ENCODE measurements at regions not wholly inside any gene's neighbourhood (a gene's known extent, or its start where the extent isn't known, plus 50 kb on each side); places are given as distances from the start of the nearest gene placed in this dataset.

DNA sequence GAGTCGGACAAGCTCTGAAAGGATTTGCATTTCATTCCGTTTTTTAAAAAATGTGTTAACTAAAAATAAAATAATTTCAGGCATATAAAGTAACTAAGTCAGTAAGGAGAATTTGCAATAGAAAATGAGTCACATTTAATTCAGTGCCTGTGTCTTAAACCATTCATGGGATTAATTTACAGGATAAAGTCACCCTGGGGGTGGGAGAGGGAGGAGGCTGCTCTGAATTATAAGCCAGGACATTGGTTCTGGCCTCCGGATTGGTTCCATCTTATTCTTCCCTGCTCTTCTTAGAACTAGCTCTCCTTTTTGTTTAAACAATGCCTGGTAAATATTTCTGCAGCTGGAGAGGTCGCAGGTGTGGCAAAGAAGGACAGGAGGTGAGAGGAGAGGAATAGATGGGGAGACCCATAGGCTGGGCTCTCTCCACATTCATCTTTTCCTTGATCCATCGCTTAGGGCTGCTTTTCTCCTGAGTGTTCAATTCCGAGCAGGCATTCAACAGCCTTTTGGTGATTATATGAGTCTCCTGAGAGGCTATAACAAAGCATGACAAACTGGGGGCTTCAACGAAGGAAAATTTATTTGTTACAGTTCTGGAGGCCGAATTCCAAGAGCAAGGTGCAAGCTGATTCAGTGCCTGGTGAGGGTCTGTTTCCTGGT is 319.2 kb downstream of the PHKB start:
- TF ChIP-seq, protein P1, sequence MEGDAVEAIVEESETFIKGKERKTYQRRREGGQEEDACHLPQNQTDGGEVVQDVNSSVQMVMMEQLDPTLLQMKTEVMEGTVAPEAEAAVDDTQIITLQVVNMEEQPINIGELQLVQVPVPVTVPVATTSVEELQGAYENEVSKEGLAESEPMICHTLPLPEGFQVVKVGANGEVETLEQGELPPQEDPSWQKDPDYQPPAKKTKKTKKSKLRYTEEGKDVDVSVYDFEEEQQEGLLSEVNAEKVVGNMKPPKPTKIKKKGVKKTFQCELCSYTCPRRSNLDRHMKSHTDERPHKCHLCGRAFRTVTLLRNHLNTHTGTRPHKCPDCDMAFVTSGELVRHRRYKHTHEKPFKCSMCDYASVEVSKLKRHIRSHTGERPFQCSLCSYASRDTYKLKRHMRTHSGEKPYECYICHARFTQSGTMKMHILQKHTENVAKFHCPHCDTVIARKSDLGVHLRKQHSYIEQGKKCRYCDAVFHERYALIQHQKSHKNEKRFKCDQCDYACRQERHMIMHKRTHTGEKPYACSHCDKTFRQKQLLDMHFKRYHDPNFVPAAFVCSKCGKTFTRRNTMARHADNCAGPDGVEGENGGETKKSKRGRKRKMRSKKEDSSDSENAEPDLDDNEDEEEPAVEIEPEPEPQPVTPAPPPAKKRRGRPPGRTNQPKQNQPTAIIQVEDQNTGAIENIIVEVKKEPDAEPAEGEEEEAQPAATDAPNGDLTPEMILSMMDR (conservative IDR thresholded peaks at IDR 0.05; ENCODE audit: low read length): no peak
- no peak for TF ChIP-seq EZH2phosphoT487 (IDR thresholded peaks at IDR 0.05; ENCODE audit: borderline replicate concordance)

Data from Loucy (cell line).